H1 (cell line): ENCODE measurements at regions not wholly inside any gene's neighbourhood (a gene's known extent, or its start where the extent isn't known, plus 50 kb on each side); places are given as distances from the start of the nearest gene placed in this dataset.

Experiments
- CTCF ChIA-PET: fragments of 300-600 bp; sonication (Branson Sonifier 250); formaldehyde crosslinking; loops from one replicate; lab custom pipeline; 2021; ENCODE audit not compliant: partially characterized antibody; lab: Charles Lee
- POLR2A ChIA-PET: fragments of 300-600 bp; sonication (Branson Sonifier 250); formaldehyde crosslinking; loops from one replicate; lab custom pipeline; 2021; ENCODE audit warnings: inconsistent platforms; ENCODE audit not compliant: partially characterized antibody; lab: Charles Lee
- DNase-seq, 2 experiments: peaks; one replicate each; pipeline versions ENCODE4 v3.0.0 to v3.0.0-alpha.2; 2010 to 2022; ENCODE audit warnings: low spot score in 2 of 2, low read depth in 1 of 2, mixed read lengths in 1 of 2
- FAIRE-seq: peaks from 2 replicates; lab custom pipeline; 2011; peaks lifted over from hg19 to GRCh38; lab: Jason Lieb, UNC
- H2AFZ ChIP-seq: 2 replicates; pipeline ENCODE4 v1.8.1; 2012; ENCODE audit warnings: low read length, inconsistent platforms
- H2AK5ac ChIP-seq: 2 replicates; pipeline ENCODE4 v1.6.1; 2013; ENCODE audit warnings: low read depth, low read length
- H2BK120ac ChIP-seq: replicated peaks from 2 replicates; pipeline ENCODE3; 2013; ENCODE audit warnings: low read depth, low read length, inconsistent platforms
- H2BK12ac ChIP-seq: 2 replicates; pipeline ENCODE4 v1.6.1; 2013; ENCODE audit warnings: low read depth, low read length
- H2BK15ac ChIP-seq: 2 replicates; pipeline ENCODE4 v1.6.1; 2013; ENCODE audit warnings: low read length
- H2BK20ac ChIP-seq: 2 replicates; pipeline ENCODE4 v1.6.1; 2013; ENCODE audit warnings: low read length
- H2BK5ac ChIP-seq: 2 replicates; pipeline ENCODE4 v1.6.1; 2013; ENCODE audit warnings: low read depth, low read length
- H3K14ac ChIP-seq: 2 replicates; pipeline ENCODE4 v1.6.1; 2013; ENCODE audit warnings: inconsistent platforms; ENCODE audit not compliant: insufficient read length
- H3K18ac ChIP-seq: 2 replicates; pipeline ENCODE4 v1.6.1; 2013; ENCODE audit warnings: low read length; ENCODE audit errors: extremely low read depth
- H3K23ac ChIP-seq: 2 replicates; pipeline ENCODE4 v1.6.1; 2013; ENCODE audit warnings: inconsistent platforms; ENCODE audit not compliant: insufficient read length
- H3K23me2 ChIP-seq: 2 replicates; pipeline ENCODE4 v1.6.1; 2013; ENCODE audit warnings: low read depth, low read length
- H3K27ac ChIP-seq: 2 replicates; pipeline ENCODE4 v1.6.1; 2011; ENCODE audit warnings: low read depth, low read length, inconsistent platforms
- H3K27me3 ChIP-seq, 4 experiments: replicated peaks in 1 of 4; 1 replicate in 1 of 4; 2 replicates in 3 of 4; pipeline versions ENCODE4 v1.6.1 to v1.8.1; 2011 to 2013; ENCODE audit warnings: low read length in 3 of 4, mild to moderate bottlenecking in 3 of 4, inconsistent platforms in 2 of 4, mixed read lengths in 2 of 4, moderate library complexity in 1 of 4; ENCODE audit not compliant: control insufficient read depth in 3 of 4, insufficient read depth in 3 of 4; ENCODE audit errors: extremely low read depth in 1 of 4
- H3K36me3 ChIP-seq, 4 experiments: 2 replicates each; pipeline versions ENCODE4 v1.6.1 to v1.8.1; 2011 to 2013; ENCODE audit warnings: mild to moderate bottlenecking in 4 of 4, low read length in 3 of 4, moderate library complexity in 2 of 4, control low read depth in 1 of 4, inconsistent platforms in 1 of 4; ENCODE audit not compliant: insufficient read depth in 4 of 4, control insufficient read depth in 2 of 4
- H3K4ac ChIP-seq: replicated peaks from 2 replicates; pipeline ENCODE3; 2013; ENCODE audit warnings: low read length, low read depth, mixed read lengths, inconsistent platforms; ENCODE audit not compliant: insufficient read length
- H3K4me1 ChIP-seq, 4 experiments: replicated peaks in 1 of 4; 1 replicate in 1 of 4; 2 replicates in 3 of 4; pipeline versions ENCODE4 v1.6.1 to v1.8.1; 2011 to 2013; ENCODE audit warnings: low read length in 3 of 4, inconsistent platforms in 2 of 4, mixed read lengths in 1 of 4; ENCODE audit not compliant: insufficient read depth in 4 of 4, control insufficient read depth in 3 of 4
- H3K4me2 ChIP-seq, 2 experiments: 2 replicates each; pipeline versions ENCODE4 v1.6.1 to v1.8.1; 2011 to 2013; ENCODE audit warnings: low read depth in 2 of 2, low read length in 2 of 2, control low read depth in 1 of 2, inconsistent platforms in 1 of 2, mild to moderate bottlenecking in 1 of 2; ENCODE audit not compliant: insufficient read depth in 1 of 2
- H3K4me3 ChIP-seq, 4 experiments: fragments of 200-600, 300-600 bp in 1 of 4; sonication (generic), shearing (Covaris generic), sonication (Bioruptor Twin) in 1 of 4; 2 replicates each; pipeline versions ENCODE4 v1.5.1 to v1.8.1; 2011 to 2016; ENCODE audit warnings: low read length in 4 of 4, low read depth in 3 of 4, control low read depth in 2 of 4, inconsistent platforms in 2 of 4, mild to moderate bottlenecking in 2 of 4, mixed read lengths in 1 of 4, moderate library complexity in 1 of 4; ENCODE audit not compliant: insufficient read depth in 2 of 4; ENCODE audit errors: extremely low read depth in 1 of 4
- H3K56ac ChIP-seq: replicated peaks from 2 replicates; pipeline ENCODE3; 2013; ENCODE audit warnings: low read depth, mild to moderate bottlenecking, mixed read lengths, low read length, inconsistent platforms; ENCODE audit not compliant: insufficient read length
- H3K79me1 ChIP-seq: 2 replicates; pipeline ENCODE4 v1.6.1; 2013; ENCODE audit warnings: low read depth, low read length, control low read depth
- H3K79me2 ChIP-seq, 2 experiments: 2 replicates each; pipeline versions ENCODE4 v1.6.1 to v1.8.1; 2012 to 2013; ENCODE audit warnings: low read length in 2 of 2, mild to moderate bottlenecking in 2 of 2, inconsistent platforms in 1 of 2; ENCODE audit not compliant: insufficient read depth in 2 of 2, control insufficient read depth in 1 of 2
- H3K9ac ChIP-seq, 4 experiments: replicated peaks in 1 of 4; 1 replicate in 1 of 4; 2 replicates in 3 of 4; pipeline versions ENCODE4 v1.6.1 to v1.8.1; 2011 to 2013; ENCODE audit warnings: low read depth in 3 of 4, low read length in 3 of 4, control low read depth in 2 of 4, mild to moderate bottlenecking in 2 of 4, moderate library complexity in 2 of 4, inconsistent platforms in 1 of 4; ENCODE audit errors: extremely low read depth in 1 of 4
- H3K9me3 ChIP-seq, 2 experiments: 2 replicates each; pipeline versions ENCODE4 v1.6.1 to v1.8.1; 2012 to 2013; ENCODE audit warnings: mild to moderate bottlenecking in 2 of 2, moderate library complexity in 2 of 2, control low read depth in 1 of 2, inconsistent platforms in 1 of 2, low read depth in 1 of 2, low read length in 1 of 2, mixed read lengths in 1 of 2; ENCODE audit not compliant: insufficient read depth in 2 of 2
- H4K20me1 ChIP-seq, 2 experiments: replicated peaks in 1 of 2; 2 replicates each; pipeline versions ENCODE3 to v1.8.1; 2011 to 2013; ENCODE audit warnings: inconsistent platforms in 2 of 2, low read length in 2 of 2, mild to moderate bottlenecking in 1 of 2; ENCODE audit not compliant: insufficient read depth in 2 of 2, control insufficient read depth in 1 of 2
- H4K5ac ChIP-seq: 2 replicates; pipeline ENCODE4 v1.6.1; 2013; ENCODE audit warnings: low read length, low read depth, mixed read lengths, inconsistent platforms; ENCODE audit not compliant: insufficient read length
- H4K8ac ChIP-seq: 2 replicates; pipeline ENCODE4 v1.8.0; 2013; ENCODE audit warnings: mild to moderate bottlenecking, moderate library complexity, low read length, inconsistent platforms; ENCODE audit not compliant: insufficient read depth; ENCODE audit errors: extremely low read depth
- H4K91ac ChIP-seq: replicated peaks from 2 replicates; pipeline ENCODE3; 2013; ENCODE audit warnings: low read length, mixed read lengths, inconsistent platforms; ENCODE audit not compliant: insufficient read length
- BACH1 ChIP-seq: IDR thresholded peaks from 2 replicates; pipeline ENCODE4 v1.6.1; 2012; ENCODE audit warnings: low read length, improper control_type of control experiment
- KDM1A ChIP-seq: fragments of 200-600, 300-600 bp; sonication (generic); IDR thresholded peaks from 2 replicates; pipeline ENCODE4 v1.7.1; 2016; ENCODE audit warnings: mild to moderate bottlenecking, low read length, borderline replicate concordance
- WGBS, 2 experiments: shearing (Covaris generic) in 1 of 2; methylation state at CpG; one replicate each; pipeline versions ENCODE4 v1.1.6 to v1.1.7; 2013 to 2015; ENCODE audit warnings: low lambda C conversion rate in 2 of 2, mixed read lengths in 2 of 2, inconsistent platforms in 1 of 2, low coverage in 1 of 2, missing lambda C conversion rate in 1 of 2; ENCODE audit not compliant: insufficient replicate concordance in 2 of 2, insufficient coverage in 1 of 2, insufficient read length in 1 of 2; ENCODE audit errors: extremely low coverage in 1 of 2, missing lambda C conversion rate in 1 of 2; 5-methylcytosine and 5-hydroxymethylcytosine counted together
- TF ChIP-seq, protein P1 (sequence below), 3 experiments: IDR thresholded peaks; 1 replicate in 2 of 3; 2 replicates in 1 of 3; pipeline versions ENCODE4 v1.5.1 to v1.6.1; 2011; ENCODE audit warnings: low read length in 3 of 3, mild to moderate bottlenecking in 3 of 3, inconsistent platforms in 2 of 3, low read depth in 1 of 3, moderate library complexity in 1 of 3; ENCODE audit not compliant: insufficient read depth in 1 of 3; ENCODE audit errors: control extremely low read depth in 1 of 3

DNA sequence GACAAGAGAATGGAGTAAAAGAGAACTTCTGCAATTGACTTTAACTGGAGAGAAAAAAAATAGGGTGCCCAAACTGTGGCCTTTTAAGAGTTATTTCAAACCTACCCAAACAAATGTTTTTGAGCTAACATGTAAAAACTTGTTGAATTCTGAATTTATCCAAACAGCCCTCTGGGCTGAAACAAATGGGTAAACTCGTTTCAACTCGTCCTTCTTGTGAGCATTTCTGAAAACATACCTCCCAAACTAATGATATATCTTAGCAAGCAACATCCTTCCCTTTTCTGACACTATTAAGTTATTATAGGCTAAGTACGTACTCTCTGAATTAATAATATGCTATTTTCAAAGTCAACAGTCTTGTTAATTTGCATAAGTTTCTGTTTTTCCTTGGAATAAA is 793.0 kb upstream of the ACVR2A start:
- Histone ChIP-seq H2BK120ac (no peak overlapping the region), H2BK15ac (no peak overlapping the region), H3K4me3 (no peak overlapping the region), H2BK12ac (no peak overlapping the region), H3K9me3 (no peaks in the 10 kb centered on the region), H4K8ac (no peak overlapping the region), H4K20me1 (no peaks in the 10 kb centered on the region), H3K79me1 (no peaks in the 10 kb centered on the region), H2BK20ac (no peak overlapping the region), H3K27ac (no peak overlapping the region), H3K23me2 (no peaks in the 10 kb centered on the region), H3K18ac (no peak overlapping the region), H2AFZ (no peak overlapping the region), H3K27me3 (no peaks in the 10 kb centered on the region), H3K9ac (no peak overlapping the region), H3K56ac (no peak overlapping the region), H4K91ac (no peak overlapping the region), H3K36me3 (no peaks in the 10 kb centered on the region), H3K4me2 (no peak overlapping the region), H3K14ac (no peak overlapping the region), H4K5ac (no peak overlapping the region), H3K23ac (no peak overlapping the region), H3K79me2 (no peaks in the 10 kb centered on the region), H2AK5ac (no peak overlapping the region), H3K4ac (no peak overlapping the region), H3K4me1 (no peaks in the 10 kb centered on the region; a peak in 1 of 7 replicates), H2BK5ac (no peak overlapping the region)
- no peak for TF ChIP-seq KDM1A
- TF ChIP-seq, protein P1, sequence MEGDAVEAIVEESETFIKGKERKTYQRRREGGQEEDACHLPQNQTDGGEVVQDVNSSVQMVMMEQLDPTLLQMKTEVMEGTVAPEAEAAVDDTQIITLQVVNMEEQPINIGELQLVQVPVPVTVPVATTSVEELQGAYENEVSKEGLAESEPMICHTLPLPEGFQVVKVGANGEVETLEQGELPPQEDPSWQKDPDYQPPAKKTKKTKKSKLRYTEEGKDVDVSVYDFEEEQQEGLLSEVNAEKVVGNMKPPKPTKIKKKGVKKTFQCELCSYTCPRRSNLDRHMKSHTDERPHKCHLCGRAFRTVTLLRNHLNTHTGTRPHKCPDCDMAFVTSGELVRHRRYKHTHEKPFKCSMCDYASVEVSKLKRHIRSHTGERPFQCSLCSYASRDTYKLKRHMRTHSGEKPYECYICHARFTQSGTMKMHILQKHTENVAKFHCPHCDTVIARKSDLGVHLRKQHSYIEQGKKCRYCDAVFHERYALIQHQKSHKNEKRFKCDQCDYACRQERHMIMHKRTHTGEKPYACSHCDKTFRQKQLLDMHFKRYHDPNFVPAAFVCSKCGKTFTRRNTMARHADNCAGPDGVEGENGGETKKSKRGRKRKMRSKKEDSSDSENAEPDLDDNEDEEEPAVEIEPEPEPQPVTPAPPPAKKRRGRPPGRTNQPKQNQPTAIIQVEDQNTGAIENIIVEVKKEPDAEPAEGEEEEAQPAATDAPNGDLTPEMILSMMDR (IDR thresholded peaks at IDR 0.05; ENCODE audit: control extremely low read depth in 1 of 3, insufficient read depth in 1 of 3, low read depth in 1 of 3, low read length in 3 of 3) = no peak
- no peak for TF ChIP-seq BACH1
- POLR2A ChIA-PET = no interaction called here
- WGBS, 2 experiments = 94% methylated on average over 3 of the region's 3 CpGs; no CpG with 5 or more reads in 1 of the 2 experiments
- no peak for FAIRE-seq
- CTCF ChIA-PET = interaction anchor here (1.0 to 1.5 kb wide), 4 partner anchors 9 to 281 kb away, joined by 3 read pairs; no protein-coding TSS in a partner anchor
- no peak for DNase-seq
